Astrocyte (in vitro differentiated cells and primary cell): ENCODE measurements at regions not wholly inside any gene's neighbourhood (a gene's known extent, or its start where the extent isn't known, plus 50 kb on each side); places are given as distances from the start of the nearest gene placed in this dataset.

Experiments used
- EZH2 ChIP-seq: IDR thresholded peaks from 2 replicates; pipeline ENCODE4 v1.6.1; 2012; ENCODE audit warnings: mild to moderate bottlenecking, low read length, inconsistent platforms; ENCODE audit not compliant: insufficient read depth
- TF ChIP-seq, protein P1 (sequence below): IDR thresholded peaks from 2 replicates; pipeline ENCODE4 v1.5.1; 2011; ENCODE audit warnings: low read depth, mild to moderate bottlenecking, inconsistent platforms, low read length, moderate library complexity; ENCODE audit not compliant: insufficient read depth

DNA sequence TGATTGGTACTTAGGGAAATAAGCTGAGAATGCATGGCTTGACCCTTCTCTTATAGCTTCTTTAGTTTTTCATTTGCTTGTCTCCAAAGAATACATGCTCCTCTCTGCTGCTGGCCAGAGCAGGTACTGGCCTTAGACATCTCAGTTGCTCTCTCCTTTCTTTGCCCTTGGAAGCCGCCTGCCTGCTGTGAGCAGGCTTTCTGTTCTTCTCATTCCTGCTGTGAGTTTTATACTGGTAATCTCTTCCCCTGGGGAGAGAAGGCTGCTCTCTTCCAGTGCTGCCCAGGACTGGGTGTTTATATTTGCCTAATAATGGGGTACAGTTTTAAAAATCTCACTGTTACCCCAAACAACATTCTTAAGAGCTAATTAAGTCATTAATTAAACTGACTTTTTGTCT is 323.5 kb upstream of the LRRC7 start:
- TF ChIP-seq, protein P1, sequence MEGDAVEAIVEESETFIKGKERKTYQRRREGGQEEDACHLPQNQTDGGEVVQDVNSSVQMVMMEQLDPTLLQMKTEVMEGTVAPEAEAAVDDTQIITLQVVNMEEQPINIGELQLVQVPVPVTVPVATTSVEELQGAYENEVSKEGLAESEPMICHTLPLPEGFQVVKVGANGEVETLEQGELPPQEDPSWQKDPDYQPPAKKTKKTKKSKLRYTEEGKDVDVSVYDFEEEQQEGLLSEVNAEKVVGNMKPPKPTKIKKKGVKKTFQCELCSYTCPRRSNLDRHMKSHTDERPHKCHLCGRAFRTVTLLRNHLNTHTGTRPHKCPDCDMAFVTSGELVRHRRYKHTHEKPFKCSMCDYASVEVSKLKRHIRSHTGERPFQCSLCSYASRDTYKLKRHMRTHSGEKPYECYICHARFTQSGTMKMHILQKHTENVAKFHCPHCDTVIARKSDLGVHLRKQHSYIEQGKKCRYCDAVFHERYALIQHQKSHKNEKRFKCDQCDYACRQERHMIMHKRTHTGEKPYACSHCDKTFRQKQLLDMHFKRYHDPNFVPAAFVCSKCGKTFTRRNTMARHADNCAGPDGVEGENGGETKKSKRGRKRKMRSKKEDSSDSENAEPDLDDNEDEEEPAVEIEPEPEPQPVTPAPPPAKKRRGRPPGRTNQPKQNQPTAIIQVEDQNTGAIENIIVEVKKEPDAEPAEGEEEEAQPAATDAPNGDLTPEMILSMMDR, result no peak
- no peak for TF ChIP-seq EZH2
